GM12878 (cell line): ENCODE measurements at regions not wholly inside any gene's neighbourhood (a gene's known extent, or its start where the extent isn't known, plus 50 kb on each side); places are given as distances from the start of the nearest gene placed in this dataset.

Source experiments
- ATAC-seq: fragments of 200-7000 bp; cut with Tn5 transposase; 3 replicates; pipeline ENCODE4 v1.9.1; 2020; ENCODE audit warnings: mild to moderate bottlenecking, moderate library complexity
- BruUV-seq: library from RNA; stranded (reverse); fragments of 400-500 nt; replicated peaks from 2 replicates; lab custom pipeline; 2021; lab: Mats Ljungman, UMichigan
- CTCF ChIA-PET: fragments of 300-600 bp; sonication (Branson Sonifier 250); formaldehyde crosslinking; extraction: SDS; loops from one replicate; lab custom pipeline; 2021; ENCODE audit warnings: inconsistent platforms; lab: Yijun Ruan, JAX
- POLR2A ChIA-PET: fragments of 350-600 bp; formaldehyde crosslinking; extraction: SDS; loops from one replicate; lab custom pipeline; 2021; ENCODE audit warnings: inconsistent platforms; lab: Charles Lee
- RAD21 ChIA-PET: fragments of 300-600 bp; sonication (Branson Sonifier 250); formaldehyde crosslinking; loops from one replicate; lab custom pipeline; 2023; ENCODE audit warnings: antibody characterized with exemption; ENCODE audit not compliant: unreplicated experiment; lab: Charles Lee
- SMC1A ChIA-PET: fragments of 300-600 bp; sonication (Branson Sonifier 250); formaldehyde crosslinking; loops from one replicate; lab custom pipeline; 2023; ENCODE audit not compliant: unreplicated experiment, uncharacterized antibody; lab: Charles Lee
- DNase-seq: peaks from one replicate; pipeline ENCODE4 v3.0.0-alpha.2; 2011; ENCODE audit warnings: low read depth, low spot score
- FAIRE-seq: peaks from 3 replicates; lab custom pipeline; 2011; peaks lifted over from hg19 to GRCh38; lab: Jason Lieb, UNC
- H2AFZ ChIP-seq: 2 replicates; pipeline ENCODE4 v1.6.0; 2011; ENCODE audit warnings: low read depth, low read length, control low read depth; ENCODE audit not compliant: control insufficient read depth
- H3K27ac ChIP-seq: 2 replicates; pipeline ENCODE4 v1.5.1; 2011; ENCODE audit warnings: control low read depth; ENCODE audit not compliant: control insufficient read depth, insufficient read depth
- H3K27me3 ChIP-seq, 2 experiments: replicated peaks in 1 of 2; 2 replicates each; pipeline versions ENCODE4 v1.6.0 to v1.6.1; 2011; ENCODE audit warnings: low read length in 1 of 2; ENCODE audit not compliant: control insufficient read depth in 2 of 2, insufficient read depth in 2 of 2
- H3K36me3 ChIP-seq, 2 experiments: 2 replicates each; pipeline ENCODE4 v1.5.1; 2011; ENCODE audit warnings: low read length in 1 of 2; ENCODE audit not compliant: control insufficient read depth in 2 of 2, insufficient read depth in 2 of 2
- H3K4me1 ChIP-seq: 2 replicates; pipeline ENCODE4 v1.6.1; 2011; ENCODE audit warnings: mild to moderate bottlenecking, low read length, moderate library complexity, mixed read lengths; ENCODE audit not compliant: control insufficient read depth, insufficient read depth
- H3K4me2 ChIP-seq: 2 replicates; pipeline ENCODE4 v1.6.0; 2011; ENCODE audit warnings: control low read depth; ENCODE audit not compliant: control insufficient read depth, insufficient read depth
- H3K4me3 ChIP-seq: fragments of 200-600 bp; sonication (generic); 2 replicates; pipeline ENCODE4 v1.5.1; 2016
- H3K79me2 ChIP-seq: 2 replicates; pipeline ENCODE4 v1.6.0; 2011; ENCODE audit warnings: low read length; ENCODE audit not compliant: control insufficient read depth, insufficient read depth
- H3K9ac ChIP-seq: 2 replicates; pipeline ENCODE4 v1.8.0; 2011; ENCODE audit warnings: low read length, control low read depth, mixed read lengths; ENCODE audit not compliant: control insufficient read depth, insufficient read depth
- H3K9me3 ChIP-seq: replicated peaks from 3 replicates; pipeline ENCODE4 v1.5.1; 2011; ENCODE audit warnings: mild to moderate bottlenecking, low read length; ENCODE audit not compliant: control insufficient read depth, insufficient read depth
- H4K20me1 ChIP-seq: 2 replicates; pipeline ENCODE4 v1.6.0; 2011; ENCODE audit not compliant: control insufficient read depth, insufficient read depth
- BCL11A ChIP-seq: IDR thresholded peaks from 2 replicates; pipeline ENCODE4 v1.6.1; 2011; ENCODE audit warnings: low read depth, low read length
- BRCA1 ChIP-seq: IDR thresholded peaks from 2 replicates; pipeline ENCODE4 v1.6.1; 2011; ENCODE audit warnings: low read depth, low read length, improper control_type of control experiment
- CBX5 ChIP-seq: sonication (generic); IDR thresholded peaks from 2 replicates; pipeline ENCODE4 v1.6.1; 2016; ENCODE audit warnings: low read depth, moderate library complexity, mild to moderate bottlenecking, inconsistent platforms
- CHD4 ChIP-seq: fragments of 200-600 bp; sonication (generic); IDR thresholded peaks from 2 replicates; pipeline ENCODE4 v1.6.1; 2016; ENCODE audit warnings: mild to moderate bottlenecking
- E2F4 ChIP-seq: IDR thresholded peaks from 2 replicates; pipeline ENCODE4 v1.6.1; 2012; ENCODE audit warnings: low read depth, low read length, improper control_type of control experiment
- EZH2 ChIP-seq: IDR thresholded peaks from 2 replicates; pipeline ENCODE4 v1.6.1; 2012; ENCODE audit warnings: low read depth, mild to moderate bottlenecking, control low read depth, inconsistent platforms, low read length, borderline replicate concordance; ENCODE audit not compliant: control insufficient read depth
- GABPA ChIP-seq: IDR thresholded peaks from 2 replicates; pipeline ENCODE4 v1.6.1; 2014; ENCODE audit warnings: antibody characterized with exemption, low read depth, mild to moderate bottlenecking, inconsistent platforms
- HDGF ChIP-seq: fragments of 450-650 bp; IDR thresholded peaks from 2 replicates; pipeline ENCODE4 v1.6.1; 2016; ENCODE audit warnings: antibody characterized with exemption
- JUND ChIP-seq: IDR thresholded peaks from 2 replicates; pipeline ENCODE4 v1.6.1; 2012; ENCODE audit warnings: low read depth, mild to moderate bottlenecking, low read length, improper control_type of control experiment, moderate library complexity
- MEF2B ChIP-seq: fragments of 450-650 bp; IDR thresholded peaks from 2 replicates; pipeline ENCODE4 v1.6.1; 2018; ENCODE audit warnings: mild to moderate bottlenecking, moderate library complexity; ENCODE audit not compliant: partially characterized antibody, poor library complexity, severe bottlenecking
- NBN ChIP-seq: fragments of 450-650 bp; IDR thresholded peaks from 2 replicates; pipeline ENCODE4 v1.6.1; 2016
- NFXL1 ChIP-seq: fragments of 450-650 bp; IDR thresholded peaks from 2 replicates; pipeline ENCODE4 v1.6.1; 2017; ENCODE audit warnings: antibody characterized with exemption, mild to moderate bottlenecking, borderline replicate concordance
- PBX3 ChIP-seq: IDR thresholded peaks from 2 replicates; pipeline ENCODE4 v1.6.1; 2011; ENCODE audit warnings: mild to moderate bottlenecking, low read depth, low read length, moderate library complexity; ENCODE audit not compliant: insufficient replicate concordance
- PKNOX1 ChIP-seq: fragments of 450-650 bp; IDR thresholded peaks from 2 replicates; pipeline ENCODE4 v1.6.1; 2016; ENCODE audit warnings: mild to moderate bottlenecking
- POU2F2 ChIP-seq: IDR thresholded peaks from 3 replicates; pipeline ENCODE4 v1.6.1; 2011; ENCODE audit warnings: low read depth, mild to moderate bottlenecking, low read length, borderline replicate concordance
- RELA ChIP-seq: fragments of 450-650 bp; IDR thresholded peaks from 2 replicates; pipeline ENCODE4 v1.8.0; 2014; ENCODE audit warnings: borderline replicate concordance; ENCODE audit not compliant: partially characterized antibody
- USF1 ChIP-seq: IDR thresholded peaks from 2 replicates; pipeline ENCODE4 v1.6.1; 2011; ENCODE audit warnings: borderline replicate concordance, low read depth, mild to moderate bottlenecking, moderate library complexity, mixed read lengths, low read length; ENCODE audit not compliant: insufficient read depth; ENCODE audit errors: extremely low read length
- WGBS: methylation state at CpG from one replicate; pipeline ENCODE4 v1.1.6; 2016; ENCODE audit warnings: low lambda C conversion rate; ENCODE audit not compliant: insufficient replicate concordance, insufficient coverage; ENCODE audit errors: missing lambda C conversion rate; 5-methylcytosine and 5-hydroxymethylcytosine counted together
- in situ Hi-C: fragments of 300-500 bp; cut with MboI; formaldehyde crosslinking; loops from 9 replicates; pipeline ENCODE4 v1.14.3; 2018; ENCODE audit warnings: mixed read lengths
- intact Hi-C: fragments of 100-400 bp; cut with micrococcal nuclease; formaldehyde crosslinking; loops from one replicate; pipeline ENCODE4 v1.14.2; 2022; ENCODE audit not compliant: unreplicated experiment

- no peak for TF ChIP-seq PBX3
- no peak for TF ChIP-seq JUND
- TF ChIP-seq EZH2: no peak
- TF ChIP-seq MEF2B: no peak
Measured at GRCh38 chr10:83824099-83824498, 315.2 kb upstream of the GHITM start (continued).

- Histone ChIP-seq H3K36me3 (no peaks in the 10 kb centered on the region), H3K9ac (no peak overlapping the region)
- intact Hi-C loops: no loop called here
- TF ChIP-seq JUND (no peak), RELA (no peak), BCL11A (no peak), HDGF (no peak), GABPA (no peak), USF1 (no peak), PKNOX1 (no peak), CBX5 (no peak), BRCA1 (no peak), CHD4 (no peak), NFXL1 (no peak), E2F4 (no peak), NBN (no peak), POU2F2 (no peak)
- TF ChIP-seq, all 136 proteins: peak for 0
- BruUV-seq: no TSS peak
- ChIA-PET SMC1A (no interaction called here), POLR2A (no interaction called here), RAD21 (no interaction called here), CTCF (no interaction called here)
- Histone ChIP-seq H3K27ac (no peak overlapping the region), H3K27me3 (no peaks in the 10 kb centered on the region), H2AFZ (no peak overlapping the region), H3K4me1 (no peaks in the 10 kb centered on the region), H4K20me1 (no peaks in the 10 kb centered on the region), H3K4me2 (no peak overlapping the region), H3K4me3 (no peak overlapping the region), H3K79me2 (no peaks in the 10 kb centered on the region), H3K9me3 (no peaks in the 10 kb centered on the region)
- WGBS: 18% methylated on average over 2 of the region's 2 CpGs
- FAIRE-seq: no peak
- in situ Hi-C loops: no loop called here
- no peak for DNase-seq
- no peak for ATAC-seq
Measured at GRCh38 chr10:83834096-83834495, 305.2 kb upstream of the GHITM start.
